AML-193 (cell line): ENCODE measurements at regions not wholly inside any gene's neighbourhood (a gene's known extent, or its start where the extent isn't known, plus 50 kb on each side); places are given as distances from the start of the nearest gene placed in this dataset.

Experiments used
- DNase-seq, 2 experiments: peaks; one replicate each; lab custom pipeline; 2025; lab: John Stamatoyannopoulos, UW

- DNase-seq: no peak
These were observed 155.5 kb downstream of the TENT4A start for GRCh38 chr5:6868575-6869215.

GRCh38 chr5:6869677-6870076, 156.4 kb downstream of the TENT4A start:
- DNase-seq: no peak

- DNase-seq: no peak
These were observed 159.4 kb downstream of the TENT4A start for GRCh38 chr5:6872441-6873160.

DNA sequence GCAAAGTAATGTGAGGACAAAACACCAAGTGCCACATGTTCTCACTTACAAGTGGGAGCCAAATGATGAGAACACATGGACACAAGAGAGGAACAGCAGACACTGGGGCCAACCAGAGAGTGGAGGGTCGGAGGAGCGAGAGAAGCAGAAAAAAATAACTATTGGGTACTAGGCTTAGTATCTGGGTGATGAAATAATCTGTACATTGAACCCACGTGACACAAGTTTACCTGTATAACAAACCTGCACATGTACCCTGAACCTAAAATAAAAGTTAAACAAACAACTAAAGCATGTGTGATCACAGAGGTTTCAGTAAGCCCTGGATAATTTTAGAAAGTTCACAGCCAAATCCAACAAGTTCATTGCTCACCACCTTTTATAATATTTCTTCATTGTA, 160.1 kb downstream of the TENT4A start:
- DNase-seq: no peak

GRCh38 chr5:6875376-6875775, 162.1 kb downstream of the TENT4A start:
- DNase-seq: no peak

GRCh38 chr5:6877986-6878828, 165.0 kb downstream of the TENT4A start:
- no peak for DNase-seq

DNA sequence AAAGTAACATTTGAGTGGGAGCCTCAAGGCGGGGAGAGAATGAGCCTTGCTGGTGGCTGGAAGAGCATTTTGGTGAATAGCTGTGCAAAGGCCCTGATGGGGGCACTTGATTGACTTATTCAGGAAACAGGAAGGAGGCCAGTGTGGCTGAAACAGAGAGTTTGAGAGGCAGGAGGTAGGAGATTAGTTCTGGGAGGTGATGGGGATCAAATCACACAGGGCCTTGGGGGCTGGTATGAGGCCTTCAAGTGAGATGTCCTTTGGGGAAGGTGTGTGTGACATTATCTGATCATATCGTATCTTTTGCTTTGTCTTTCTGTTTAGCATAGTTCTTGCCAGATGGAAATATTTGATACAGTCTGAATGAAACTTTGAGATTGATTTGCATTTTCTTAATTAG, 172.3 kb downstream of the TENT4A start:
- no peak for DNase-seq

DNA sequence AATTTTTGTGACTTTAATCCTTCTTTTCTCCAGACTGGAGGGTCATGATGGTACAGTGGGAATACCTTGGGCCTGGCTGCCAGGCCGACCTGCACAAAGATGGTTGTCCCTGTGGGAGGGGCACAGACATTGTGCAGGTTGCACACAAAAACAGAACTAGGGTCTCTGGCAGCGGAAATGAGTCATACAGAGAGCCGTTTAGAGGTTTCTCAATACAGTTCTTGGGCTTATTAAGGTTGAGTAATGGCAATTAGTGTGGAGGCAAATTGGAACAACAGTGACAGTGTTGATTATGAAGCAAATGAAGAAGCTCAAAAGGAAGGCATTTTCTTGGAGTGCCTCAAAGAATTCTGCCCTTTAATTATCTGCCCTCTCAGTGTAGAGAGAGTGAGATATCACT, 173.6 kb downstream of the TENT4A start:
- peak; percentile 10 to 35 for DNase-seq

DNA sequence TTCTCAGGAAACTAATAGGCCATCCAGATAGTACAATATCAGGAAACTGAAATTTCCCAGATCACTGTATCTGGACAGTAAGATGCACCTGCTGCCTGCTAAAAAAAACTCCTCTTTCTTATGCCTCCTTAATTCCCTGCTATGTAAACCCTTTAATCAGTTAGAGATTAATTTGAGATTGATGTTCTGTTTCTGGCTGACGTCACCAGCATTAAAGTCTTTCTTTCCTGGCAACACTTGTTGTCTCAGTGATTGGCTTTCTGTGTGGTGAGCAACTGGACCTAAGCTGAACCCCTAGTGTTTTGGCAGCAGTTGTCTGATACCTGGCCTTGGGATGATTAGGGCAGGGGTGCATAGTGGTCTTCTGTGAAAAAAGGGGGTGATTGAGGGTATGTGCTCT, 175.8 kb downstream of the TENT4A start:
- DNase-seq: no peak

DNA sequence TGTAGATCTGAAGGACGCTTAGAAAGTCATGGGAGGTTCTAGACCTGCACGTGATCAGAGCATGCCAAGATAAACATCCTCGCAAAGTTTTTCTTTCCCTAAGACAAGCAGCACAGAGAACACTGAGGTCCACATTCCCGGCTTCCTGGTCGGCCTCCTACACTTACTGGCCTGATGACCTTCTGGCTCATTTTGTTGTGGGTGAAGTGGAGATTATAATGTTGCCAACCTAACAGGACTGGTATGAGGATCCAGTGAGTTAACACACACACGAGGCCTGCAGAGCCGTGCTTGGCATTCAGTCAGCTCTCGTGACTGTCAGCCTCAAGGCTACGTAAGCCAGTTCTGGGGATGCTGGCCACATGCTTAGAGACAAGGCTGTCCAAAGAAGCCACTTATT, 186.0 kb downstream of the TENT4A start:
- no peak for DNase-seq

DNA sequence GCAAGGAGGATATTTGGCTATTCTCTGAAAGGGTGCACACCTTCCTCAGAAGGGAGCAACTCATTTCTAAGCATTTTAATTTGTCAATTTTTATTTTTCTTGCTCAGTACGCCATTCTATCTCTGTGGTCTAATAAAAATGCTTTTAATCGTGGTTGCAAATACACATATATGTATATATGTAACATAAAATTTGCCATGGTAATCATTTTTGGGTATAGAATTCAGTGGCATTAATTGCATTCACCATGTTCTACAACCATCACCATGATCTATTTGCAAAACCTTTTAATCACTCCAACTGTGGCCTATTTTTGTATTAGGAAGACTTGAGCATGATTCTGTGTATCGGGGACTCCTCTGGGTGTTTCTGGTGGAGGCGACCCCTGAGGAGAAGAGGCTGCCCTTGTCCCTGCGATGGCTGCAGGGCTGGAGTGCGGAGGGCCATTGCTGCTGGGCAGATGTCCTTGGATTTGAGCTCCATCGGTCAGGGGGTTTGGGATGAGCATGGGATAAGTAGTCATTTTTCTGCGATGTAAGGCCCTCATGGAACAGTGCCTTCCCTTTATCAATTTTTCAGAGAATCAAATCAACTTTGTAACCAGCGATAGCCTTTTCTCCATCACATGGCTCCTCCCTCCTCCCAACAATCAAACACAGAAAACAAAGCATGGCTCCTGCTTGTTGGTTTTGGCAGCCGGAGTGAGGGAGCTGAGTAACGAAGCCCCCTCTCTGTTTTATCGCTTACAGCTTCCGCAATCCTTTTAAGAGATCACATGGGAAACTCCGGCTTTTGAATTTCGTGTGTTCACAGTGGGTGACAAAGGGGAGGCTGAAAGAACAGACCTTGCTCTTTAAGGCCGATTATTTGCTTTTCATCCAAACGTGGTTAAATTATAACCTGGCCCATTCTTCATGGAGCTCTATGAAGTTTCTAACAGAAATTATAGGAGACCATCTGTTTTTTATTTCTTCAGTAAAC, 187.3 kb downstream of the TENT4A start:
- DNase-seq: no peak

- no peak for DNase-seq
These were observed 188.9 kb downstream of the TENT4A start for GRCh38 chr5:6902094-6902493.

DNA sequence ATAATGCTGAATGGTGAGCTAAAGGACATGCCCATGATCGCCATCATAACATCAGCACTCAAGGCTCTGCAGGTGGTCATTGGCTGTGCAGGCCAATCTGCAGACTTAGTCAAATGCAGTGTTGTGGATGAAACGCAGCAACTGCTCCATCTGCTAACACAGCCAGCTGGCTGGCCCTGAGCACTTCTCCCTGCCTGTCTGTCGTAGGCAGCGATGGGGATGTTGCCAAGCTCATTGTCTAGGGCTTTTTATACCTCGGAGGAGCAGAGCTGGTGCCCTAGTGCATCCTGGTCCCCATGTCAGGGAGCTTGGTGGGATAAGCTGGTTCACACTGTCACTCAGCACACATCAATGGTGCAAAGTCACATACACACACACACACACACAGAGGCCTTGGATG, 189.4 kb downstream of the TENT4A start:
- DNase-seq: no peak

DNA sequence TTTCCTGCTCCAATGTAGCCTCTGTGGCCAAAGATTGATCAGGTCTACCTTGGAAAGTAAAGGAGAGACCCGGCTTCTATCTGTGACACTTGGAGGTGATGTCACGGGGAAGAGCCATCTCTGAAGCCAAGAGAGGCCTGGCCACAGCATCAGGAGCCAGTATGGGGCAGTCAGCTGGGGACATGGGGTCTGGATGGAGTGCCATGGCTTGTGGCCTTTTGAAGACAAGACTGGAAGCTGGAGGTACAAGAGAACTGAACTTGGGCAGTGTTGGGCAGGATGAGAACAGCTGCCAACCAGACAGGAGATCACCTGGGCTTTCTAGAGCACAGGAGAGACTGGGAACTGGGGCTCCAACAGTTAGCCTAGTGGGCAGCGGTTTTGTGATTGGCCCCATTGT, 190.7 kb downstream of the TENT4A start:
- no peak for DNase-seq

- no peak for DNase-seq
These were observed 191.6 kb downstream of the TENT4A start for GRCh38 chr5:6904860-6905259.

DNA sequence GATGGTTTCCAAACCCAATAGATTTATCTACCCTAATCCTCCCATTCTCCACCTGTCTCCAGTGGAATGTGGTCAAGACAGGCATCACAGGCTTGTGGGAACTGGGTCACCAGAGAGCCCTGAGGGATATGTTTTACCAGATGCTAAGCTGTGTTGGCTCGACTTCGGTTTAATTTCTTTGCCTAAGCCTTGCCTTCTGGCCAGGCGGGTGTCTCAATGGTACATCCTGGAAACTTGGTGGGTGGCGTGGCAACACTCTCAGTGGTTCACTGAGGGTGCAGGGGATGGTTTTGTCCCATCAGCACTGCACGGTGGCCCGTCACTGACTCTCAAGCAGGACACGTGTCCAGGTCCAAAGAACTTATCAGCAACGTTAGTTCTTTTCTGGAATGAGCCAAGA, 192.2 kb downstream of the TENT4A start:
- DNase-seq: no peak

DNA sequence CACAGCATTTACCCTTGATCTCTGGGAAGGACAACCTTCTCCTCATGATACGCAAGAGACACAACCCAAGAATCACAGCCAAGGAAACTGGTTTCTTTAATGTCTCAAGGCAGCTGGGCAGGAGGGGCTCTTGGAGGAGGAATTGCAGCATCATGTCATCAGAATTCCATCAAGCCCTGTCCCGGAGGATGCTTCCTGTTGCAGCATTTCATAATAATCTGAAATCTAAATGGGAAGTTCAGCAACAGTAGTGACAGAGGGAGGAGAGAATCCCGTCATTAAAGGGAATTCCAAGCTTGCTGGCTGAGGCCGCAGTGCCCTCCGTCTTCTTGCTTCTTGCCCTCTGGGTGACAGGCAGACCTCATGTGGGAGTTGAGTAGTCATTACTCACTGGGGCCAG, 192.7 kb downstream of the TENT4A start:
- no peak for DNase-seq

DNA sequence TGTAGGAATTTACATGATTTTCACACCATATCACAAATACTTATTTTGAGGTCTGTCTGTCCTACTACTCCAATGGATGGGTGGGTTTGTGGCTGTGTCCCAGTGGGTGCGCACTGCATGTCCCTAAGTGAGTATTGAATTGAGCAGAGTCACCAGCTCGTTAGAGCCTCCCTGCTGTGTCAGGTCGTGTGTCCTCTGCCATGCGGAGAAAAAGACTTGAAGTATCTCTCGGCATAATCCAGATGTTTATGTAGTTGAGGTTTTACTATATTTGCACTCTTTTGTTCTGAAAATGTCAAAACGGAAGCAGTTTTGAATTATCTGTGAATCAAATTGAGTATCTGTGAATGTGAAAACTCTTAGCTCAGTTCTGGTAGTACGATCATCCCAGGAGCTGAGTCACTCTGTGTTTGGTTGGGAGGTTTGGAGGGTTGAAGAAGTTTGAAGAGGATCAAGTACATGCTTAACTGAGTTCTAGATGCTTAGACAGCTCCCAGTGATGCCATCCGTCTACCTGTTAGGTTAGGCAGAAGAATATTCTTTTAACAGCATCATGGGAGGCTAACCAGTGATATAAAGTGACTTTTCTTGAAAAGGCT, 194.2 kb downstream of the TENT4A start:
- DNase-seq: no peak

DNA sequence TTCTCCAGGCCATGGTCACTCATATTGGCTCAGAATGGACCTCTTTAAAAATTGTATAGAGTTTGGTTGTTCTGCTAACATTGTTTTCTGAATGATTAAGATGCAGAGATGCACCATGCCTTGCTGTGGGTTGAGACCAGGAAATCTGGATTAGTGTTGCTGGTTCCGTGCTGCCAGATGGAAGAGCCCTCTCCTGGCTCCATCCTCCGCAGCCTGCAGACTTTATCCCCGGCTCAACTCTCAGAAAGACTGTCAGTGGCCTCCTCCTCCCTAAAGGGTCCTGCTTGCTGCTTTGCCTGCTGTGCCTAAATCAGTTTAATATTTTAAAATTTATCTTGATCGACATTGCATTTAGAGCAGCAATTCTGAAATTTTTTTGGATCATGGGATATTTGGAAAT, 196.7 kb downstream of the TENT4A start:
- DNase-seq: no peak

GRCh38 chr5:6910950-6911349, 197.7 kb downstream of the TENT4A start:
- DNase-seq: no peak

GRCh38 chr5:6914347-6914746, 201.1 kb downstream of the TENT4A start:
- no peak for DNase-seq
